ENCODE measurements at regions not wholly inside any gene's neighbourhood (a gene's known extent, or its start where the extent isn't known, plus 50 kb on each side); places are given as distances from the start of the nearest gene placed in this dataset.

DNA sequence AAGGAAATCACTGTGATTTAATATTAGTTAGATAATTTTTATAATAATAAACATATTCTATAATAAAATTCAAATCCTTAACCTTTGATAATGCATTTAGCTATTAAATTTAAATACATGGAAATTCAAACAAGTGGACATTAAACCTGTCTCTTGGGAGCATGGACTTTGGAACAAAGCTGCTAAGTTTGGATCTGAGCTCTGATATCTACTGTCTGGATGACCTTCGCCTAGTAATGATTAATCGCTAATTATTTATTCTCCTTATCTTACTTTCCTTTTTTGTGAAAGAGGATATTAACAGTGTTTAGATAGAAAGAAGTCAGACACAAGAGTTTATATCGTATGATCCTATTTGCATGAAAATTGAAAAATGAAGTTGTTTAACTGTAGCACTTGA is 980.9 kb downstream of the FSTL5 start:
- no peaks in the 10 kb centered on the region for H3K9me3 ChIP-seq (ENCODE audit: control insufficient read depth, low read length)
- DNase-seq (no peak), ATAC-seq (ENCODE audit: low FRiP score) (no peak)
- H3K4me3 ChIP-seq (ENCODE audit: low read length in 2 of 2), result no peak overlapping the region
- 81 to 84% methylated on average over 3 of the region's 3 CpGs for WGBS, 2 donors
- H3K4me1 ChIP-seq (ENCODE audit: control insufficient read depth in 1 of 2, insufficient read depth in 2 of 2, low read length in 2 of 2), result no peaks in the 10 kb centered on the region
- H3K27ac ChIP-seq (ENCODE audit: low read depth in 1 of 2, low read length in 2 of 2), result no peak overlapping the region
- intact Hi-C loops (cut with DNase I), result no loop called here
- H3K36me3 ChIP-seq (ENCODE audit: control insufficient read depth in 1 of 2, insufficient read depth in 2 of 2, low read length in 1 of 2), result no peaks in the 10 kb centered on the region
- H3K27me3 ChIP-seq (ENCODE audit: control insufficient read depth in 1 of 2, insufficient read depth in 2 of 2, low read length in 1 of 2), result no peaks in the 10 kb centered on the region

DNA sequence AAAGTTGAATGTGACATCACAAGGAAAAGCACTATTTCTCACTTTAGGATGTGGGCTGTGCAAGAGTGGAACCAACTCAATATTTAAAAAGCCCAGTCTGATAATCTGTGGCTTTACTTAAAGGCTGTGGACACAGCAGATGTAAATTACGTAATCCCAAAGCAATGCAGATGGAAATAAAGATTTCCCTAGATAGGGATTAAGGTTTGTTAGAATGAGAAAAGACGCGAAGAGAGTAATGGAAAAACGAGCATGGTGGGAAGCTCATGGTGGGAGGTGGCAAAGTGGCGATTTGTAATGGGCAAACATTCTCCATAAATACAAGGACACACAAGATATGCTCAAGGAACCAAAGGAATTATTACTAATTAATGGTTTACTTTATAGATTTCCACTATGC is 985.5 kb downstream of the FSTL5 start:
- no peak for DNase-seq
- H3K27me3 ChIP-seq (ENCODE audit: control insufficient read depth in 1 of 2, insufficient read depth in 2 of 2, low read length in 1 of 2), result no peaks in the 10 kb centered on the region
- no peaks in the 10 kb centered on the region for H3K4me1 ChIP-seq (ENCODE audit: control insufficient read depth in 1 of 2, insufficient read depth in 2 of 2, low read length in 2 of 2)
- no peak for ATAC-seq (ENCODE audit: low FRiP score)
- H3K4me3 ChIP-seq (ENCODE audit: low read length in 2 of 2), result no peak overlapping the region
- 61 to 68% methylated on average over 5 of the region's 5 CpGs for WGBS, 2 donors
- no peaks in the 10 kb centered on the region for H3K36me3 ChIP-seq (ENCODE audit: control insufficient read depth in 1 of 2, insufficient read depth in 2 of 2, low read length in 1 of 2)
- no peak overlapping the region for H3K27ac ChIP-seq (ENCODE audit: low read depth in 1 of 2, low read length in 2 of 2)
- H3K9me3 ChIP-seq (ENCODE audit: control insufficient read depth, low read length), result no peaks in the 10 kb centered on the region
- intact Hi-C loops (cut with DNase I), result no loop called here

DNA sequence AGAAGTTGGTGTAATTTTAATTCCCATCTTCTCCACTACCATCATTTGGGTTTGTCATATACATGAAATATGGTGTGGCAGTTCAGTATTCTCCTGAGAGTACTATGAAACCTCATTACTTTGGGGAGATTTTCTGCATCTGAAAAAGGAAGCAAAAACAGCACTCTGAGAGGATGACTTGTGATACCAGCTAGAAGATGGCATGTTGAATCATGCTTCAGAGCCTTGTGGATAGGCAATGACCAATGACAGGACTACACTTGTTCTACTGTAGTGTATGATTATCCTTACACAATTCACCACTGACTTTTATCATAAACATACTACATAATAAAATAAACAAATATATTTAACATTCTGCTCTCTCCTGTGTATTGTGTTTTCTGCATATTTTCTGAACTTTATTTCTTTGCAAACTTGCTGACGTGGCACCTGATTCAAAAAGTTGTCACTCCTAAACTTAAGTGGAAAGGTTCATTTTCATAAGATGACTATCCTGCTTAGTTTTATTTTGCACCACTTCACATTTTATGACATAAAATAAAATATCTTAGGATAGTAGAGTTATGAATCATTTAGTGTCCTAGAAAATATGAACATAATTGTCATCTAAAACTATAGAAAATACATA is 991.3 kb downstream of the FSTL5 start:
- Histone ChIP-seq H3K27me3 (ENCODE audit: control insufficient read depth in 1 of 2, insufficient read depth in 2 of 2, low read length in 1 of 2) (no peaks in the 10 kb centered on the region), H3K36me3 (ENCODE audit: control insufficient read depth in 1 of 2, insufficient read depth in 2 of 2, low read length in 1 of 2) (no peaks in the 10 kb centered on the region), H3K4me1 (ENCODE audit: control insufficient read depth in 1 of 2, insufficient read depth in 2 of 2, low read length in 2 of 2) (no peaks in the 10 kb centered on the region), H3K9me3 (ENCODE audit: control insufficient read depth, low read length) (no peaks in the 10 kb centered on the region), H3K27ac (ENCODE audit: low read depth in 1 of 2, low read length in 2 of 2) (no peak overlapping the region), H3K4me3 (ENCODE audit: low read length in 2 of 2) (no peak overlapping the region)
- WGBS, 2 donors, result 77 to 83% methylated on average over 1 of the region's 1 CpG
- intact Hi-C loops (cut with DNase I), result no loop called here
- no peak for ATAC-seq (ENCODE audit: low FRiP score)
- no peak for DNase-seq

DNA sequence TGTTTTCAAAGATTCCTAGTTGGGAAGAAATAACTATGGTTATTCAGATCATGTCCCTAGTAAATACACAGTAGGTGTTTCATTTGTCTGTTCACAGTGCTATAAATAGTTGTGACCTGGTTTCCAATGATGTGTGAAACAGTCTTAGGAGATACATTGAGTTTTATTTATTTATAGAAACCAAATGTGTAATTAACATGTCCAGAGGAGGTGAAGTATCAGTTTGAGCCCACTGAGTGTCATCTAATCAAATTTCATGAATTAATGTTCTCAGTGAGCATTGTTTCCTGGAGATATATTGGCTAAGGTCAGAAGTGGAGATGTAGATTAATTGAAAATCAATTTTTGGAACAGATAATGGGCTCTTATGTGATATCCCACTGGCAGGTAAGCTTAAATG is 996.3 kb downstream of the FSTL5 start:
- H3K9me3 ChIP-seq (ENCODE audit: control insufficient read depth, low read length), result no peaks in the 10 kb centered on the region
- no peaks in the 10 kb centered on the region for H3K4me1 ChIP-seq (ENCODE audit: control insufficient read depth in 1 of 2, insufficient read depth in 2 of 2, low read length in 2 of 2)
- intact Hi-C loops (cut with DNase I), result no loop called here
- H3K36me3 ChIP-seq (ENCODE audit: control insufficient read depth in 1 of 2, insufficient read depth in 2 of 2, low read length in 1 of 2), result no peaks in the 10 kb centered on the region
- no peaks in the 10 kb centered on the region for H3K27me3 ChIP-seq (ENCODE audit: control insufficient read depth in 1 of 2, insufficient read depth in 2 of 2, low read length in 1 of 2)
- ATAC-seq (ENCODE audit: low FRiP score) (no peak), DNase-seq (no peak)
- no peak overlapping the region for H3K27ac ChIP-seq (ENCODE audit: low read depth in 1 of 2, low read length in 2 of 2)
- H3K4me3 ChIP-seq (ENCODE audit: low read length in 2 of 2), result no peak overlapping the region

DNA sequence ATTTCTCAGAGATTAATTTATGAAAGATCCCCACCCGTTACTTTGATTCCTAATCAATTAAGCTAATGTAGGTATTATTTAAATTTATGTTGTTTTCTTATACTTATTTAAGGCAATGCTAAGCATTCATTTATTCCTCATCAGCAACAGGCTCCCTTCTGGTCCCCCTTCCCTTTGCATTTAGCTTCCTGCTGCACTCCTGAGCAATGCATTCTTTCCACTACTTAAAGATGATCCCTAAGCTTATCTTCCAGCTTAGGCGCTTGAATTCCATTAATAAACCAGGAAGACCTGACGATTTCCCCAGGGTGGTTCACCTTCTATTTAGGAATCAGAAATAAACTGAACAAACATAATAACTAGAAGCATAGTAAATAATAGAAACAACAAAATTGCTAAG is 1003.1 kb downstream of the FSTL5 start:
- 48 to 53% methylated on average over 3 of the region's 3 CpGs for WGBS, 2 donors
- no peaks in the 10 kb centered on the region for H3K27me3 ChIP-seq (ENCODE audit: control insufficient read depth in 1 of 2, insufficient read depth in 2 of 2, low read length in 1 of 2)
- intact Hi-C loops (cut with DNase I), result no loop called here

DNA sequence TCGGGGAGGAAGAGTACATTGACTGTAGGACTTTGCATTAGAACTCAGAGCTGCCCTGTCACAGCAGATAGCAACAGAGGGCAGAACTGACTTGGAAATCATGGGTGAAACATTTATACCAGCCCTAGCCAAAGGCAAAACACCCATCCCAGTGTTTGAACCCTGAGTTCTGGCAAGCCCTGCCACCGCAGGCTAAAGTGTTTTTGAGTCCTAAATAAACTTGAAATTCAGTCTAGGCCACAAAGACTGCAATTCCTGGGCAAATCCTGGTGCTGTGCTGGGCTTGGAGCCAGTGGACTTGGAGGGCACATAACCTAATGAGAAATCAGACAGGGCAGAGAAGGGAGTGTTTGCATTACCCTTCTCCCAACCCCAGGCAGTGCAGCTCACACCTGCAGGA is 1015.7 kb downstream of the FSTL5 start:
- intact Hi-C loops (cut with DNase I), result no loop called here
- DNase-seq, result no peak
- no peak for ATAC-seq (ENCODE audit: low FRiP score)
- 53% methylated on average over 2 of the region's 2 CpGs for WGBS, 2 donors
- H3K4me1 ChIP-seq (ENCODE audit: control insufficient read depth in 1 of 2, insufficient read depth in 2 of 2, low read length in 2 of 2), result no peaks in the 10 kb centered on the region
- peaks cover 2% of the 10 kb centered on the region for H3K9me3 ChIP-seq (ENCODE audit: control insufficient read depth, low read length)
- no peak overlapping the region for H3K27ac ChIP-seq (ENCODE audit: low read depth in 1 of 2, low read length in 2 of 2)
- H3K36me3 ChIP-seq (ENCODE audit: control insufficient read depth in 1 of 2, insufficient read depth in 2 of 2, low read length in 1 of 2), result no peaks in the 10 kb centered on the region
- H3K27me3 ChIP-seq (ENCODE audit: control insufficient read depth in 1 of 2, insufficient read depth in 2 of 2, low read length in 1 of 2), result no peaks in the 10 kb centered on the region
- no peak overlapping the region for H3K4me3 ChIP-seq (ENCODE audit: low read length in 2 of 2)

More for the DNA sequence above, 1003.1 kb downstream of the FSTL5 start:
- ATAC-seq (ENCODE audit: low FRiP score) (no peak), DNase-seq (no peak)
- Histone ChIP-seq H3K4me3 (ENCODE audit: low read length in 2 of 2) (no peak overlapping the region), H3K4me1 (ENCODE audit: control insufficient read depth in 1 of 2, insufficient read depth in 2 of 2, low read length in 2 of 2) (no peaks in the 10 kb centered on the region), H3K36me3 (ENCODE audit: control insufficient read depth in 1 of 2, insufficient read depth in 2 of 2, low read length in 1 of 2) (no peaks in the 10 kb centered on the region), H3K9me3 (ENCODE audit: control insufficient read depth, low read length) (no peaks in the 10 kb centered on the region), H3K27ac (ENCODE audit: low read depth in 1 of 2, low read length in 2 of 2) (no peak overlapping the region)

DNA sequence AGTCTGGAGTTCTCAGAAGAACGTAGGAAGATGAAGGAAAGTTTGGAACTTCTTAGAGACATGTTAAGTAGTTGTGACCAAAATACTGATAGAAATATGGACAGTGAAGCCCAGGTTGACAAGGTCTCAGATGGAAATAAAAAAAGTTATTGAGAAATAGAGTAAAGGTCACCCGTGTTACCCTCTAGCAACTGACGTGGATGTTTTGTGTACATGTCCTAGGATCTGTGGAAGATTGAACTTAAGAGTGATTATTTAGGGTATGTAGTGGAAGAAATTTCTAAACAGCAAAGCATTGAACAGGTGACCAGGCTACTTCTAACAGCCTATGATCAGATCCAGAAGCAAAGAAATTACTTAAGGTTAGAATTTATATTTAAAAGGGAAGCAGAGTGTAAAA is 1020.4 kb downstream of the FSTL5 start:
- no peaks in the 10 kb centered on the region for H3K27me3 ChIP-seq (ENCODE audit: control insufficient read depth in 1 of 2, insufficient read depth in 2 of 2, low read length in 1 of 2)
- intact Hi-C loops (cut with DNase I), result no loop called here
- H3K36me3 ChIP-seq (ENCODE audit: control insufficient read depth in 1 of 2, insufficient read depth in 2 of 2, low read length in 1 of 2), result no peaks in the 10 kb centered on the region
- no peak overlapping the region for H3K27ac ChIP-seq (ENCODE audit: low read depth in 1 of 2, low read length in 2 of 2)
- ATAC-seq (ENCODE audit: low FRiP score) (no peak), DNase-seq (no peak)
- H3K4me3 ChIP-seq (ENCODE audit: low read length in 2 of 2), result no peak overlapping the region
- H3K4me1 ChIP-seq (ENCODE audit: control insufficient read depth in 1 of 2, insufficient read depth in 2 of 2, low read length in 2 of 2), result no peaks in the 10 kb centered on the region
- WGBS, 2 donors, result 85 to 91% methylated on average over 3 of the region's 3 CpGs
- peaks cover 2% of the 10 kb centered on the region for H3K9me3 ChIP-seq (ENCODE audit: control insufficient read depth, low read length)

DNA sequence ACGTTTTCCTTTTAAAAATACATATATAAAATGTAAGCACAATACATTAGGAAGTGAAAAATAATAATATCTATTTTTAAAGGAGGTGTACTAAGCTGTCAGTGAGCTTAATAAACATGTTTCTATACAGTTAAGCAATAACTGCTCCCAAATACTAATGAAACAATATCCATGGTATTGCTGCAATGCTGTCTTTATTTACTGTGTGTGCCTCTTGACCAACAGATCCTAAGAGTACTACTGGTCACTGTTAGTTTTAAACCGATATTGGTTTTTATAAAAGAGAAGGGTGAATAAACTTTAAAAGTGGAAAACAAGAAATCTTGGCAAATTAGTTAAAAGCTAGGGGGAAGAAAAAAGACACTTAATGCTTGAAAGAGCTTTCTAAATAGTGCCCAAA is 1029.0 kb downstream of the FSTL5 start:
- Histone ChIP-seq H3K27me3 (ENCODE audit: control insufficient read depth in 1 of 2, insufficient read depth in 2 of 2, low read length in 1 of 2) (no peaks in the 10 kb centered on the region), H3K4me1 (ENCODE audit: control insufficient read depth in 1 of 2, insufficient read depth in 2 of 2, low read length in 2 of 2) (no peaks in the 10 kb centered on the region), H3K36me3 (ENCODE audit: control insufficient read depth in 1 of 2, insufficient read depth in 2 of 2, low read length in 1 of 2) (no peaks in the 10 kb centered on the region), H3K27ac (ENCODE audit: low read depth in 1 of 2, low read length in 2 of 2) (no peak overlapping the region), H3K9me3 (ENCODE audit: control insufficient read depth, low read length) (peaks cover 2% of the 10 kb centered on the region), H3K4me3 (ENCODE audit: low read length in 2 of 2) (no peak overlapping the region)
- DNase-seq (no peak), ATAC-seq (ENCODE audit: low FRiP score) (no peak)
- intact Hi-C loops (cut with DNase I), result no loop called here
- 60 to 63% methylated on average over 2 of the region's 2 CpGs for WGBS, 2 donors

DNA sequence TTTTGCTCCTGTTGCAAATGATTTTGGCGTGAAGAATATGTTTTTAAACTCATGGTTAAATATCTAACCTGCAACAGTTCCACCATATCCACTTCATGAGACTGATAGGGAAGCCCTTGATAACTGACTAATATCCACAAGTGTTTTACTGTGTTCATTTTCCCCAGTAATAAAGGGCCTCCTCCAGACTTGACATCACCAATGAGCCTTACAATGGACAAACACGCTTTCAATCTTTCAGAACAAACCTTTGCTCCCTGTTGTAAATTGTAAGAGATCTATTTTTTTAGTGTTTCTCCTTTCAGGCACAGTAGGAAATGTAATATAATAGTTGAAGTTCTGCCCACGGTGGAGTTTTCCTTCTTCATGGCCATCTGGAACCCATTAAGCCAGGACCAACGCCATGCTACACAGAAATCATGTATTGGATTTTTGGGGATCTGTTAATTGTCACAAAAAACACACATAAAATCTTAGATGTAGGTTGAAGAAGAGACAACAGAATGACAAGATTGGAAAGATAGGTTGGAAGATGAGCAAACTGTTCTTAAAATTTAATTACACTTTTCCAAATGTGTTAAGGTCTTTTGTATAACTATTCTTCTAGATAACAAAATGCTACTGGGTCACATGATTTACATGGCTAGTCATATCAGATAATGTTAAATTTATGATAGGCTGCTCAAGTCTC is 1030.1 kb downstream of the FSTL5 start:
- no peaks in the 10 kb centered on the region for H3K27me3 ChIP-seq (ENCODE audit: control insufficient read depth in 1 of 2, insufficient read depth in 2 of 2, low read length in 1 of 2)
- H3K27ac ChIP-seq (ENCODE audit: low read depth in 1 of 2, low read length in 2 of 2), result no peak overlapping the region
- H3K9me3 ChIP-seq (ENCODE audit: control insufficient read depth, low read length), result peaks cover 2% of the 10 kb centered on the region
- DNase-seq (no peak), ATAC-seq (ENCODE audit: low FRiP score) (no peak)
- no peaks in the 10 kb centered on the region for H3K36me3 ChIP-seq (ENCODE audit: control insufficient read depth in 1 of 2, insufficient read depth in 2 of 2, low read length in 1 of 2)
- WGBS, 2 donors, result 27 to 38% methylated on average over 4 of the region's 4 CpGs
- no peak overlapping the region for H3K4me3 ChIP-seq (ENCODE audit: low read length in 2 of 2)
- intact Hi-C loops (cut with DNase I), result no loop called here
- no peaks in the 10 kb centered on the region for H3K4me1 ChIP-seq (ENCODE audit: control insufficient read depth in 1 of 2, insufficient read depth in 2 of 2, low read length in 2 of 2)

All from aorta (tissue), 5 donors.